ENCODE measurements at regions not wholly inside any gene's neighbourhood (a gene's known extent, or its start where the extent isn't known, plus 50 kb on each side); places are given as distances from the start of the nearest gene placed in this dataset.

GRCh38 chr16:79270011-79270410 lies 330.5 kb downstream of the MAF start:
- TF ChIP-seq, protein P1, sequence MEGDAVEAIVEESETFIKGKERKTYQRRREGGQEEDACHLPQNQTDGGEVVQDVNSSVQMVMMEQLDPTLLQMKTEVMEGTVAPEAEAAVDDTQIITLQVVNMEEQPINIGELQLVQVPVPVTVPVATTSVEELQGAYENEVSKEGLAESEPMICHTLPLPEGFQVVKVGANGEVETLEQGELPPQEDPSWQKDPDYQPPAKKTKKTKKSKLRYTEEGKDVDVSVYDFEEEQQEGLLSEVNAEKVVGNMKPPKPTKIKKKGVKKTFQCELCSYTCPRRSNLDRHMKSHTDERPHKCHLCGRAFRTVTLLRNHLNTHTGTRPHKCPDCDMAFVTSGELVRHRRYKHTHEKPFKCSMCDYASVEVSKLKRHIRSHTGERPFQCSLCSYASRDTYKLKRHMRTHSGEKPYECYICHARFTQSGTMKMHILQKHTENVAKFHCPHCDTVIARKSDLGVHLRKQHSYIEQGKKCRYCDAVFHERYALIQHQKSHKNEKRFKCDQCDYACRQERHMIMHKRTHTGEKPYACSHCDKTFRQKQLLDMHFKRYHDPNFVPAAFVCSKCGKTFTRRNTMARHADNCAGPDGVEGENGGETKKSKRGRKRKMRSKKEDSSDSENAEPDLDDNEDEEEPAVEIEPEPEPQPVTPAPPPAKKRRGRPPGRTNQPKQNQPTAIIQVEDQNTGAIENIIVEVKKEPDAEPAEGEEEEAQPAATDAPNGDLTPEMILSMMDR (IDR thresholded peaks at IDR 0.05) = no peak
- TF ChIP-seq ZNF121 (CRISPR knock-in tag; IDR thresholded peaks at IDR 0.05) (no peak), MXD4 (CRISPR knock-in tag; IDR thresholded peaks at IDR 0.05; ENCODE audit: borderline replicate concordance) (no peak), SMAD3 (CRISPR knock-in tag; IDR thresholded peaks at IDR 0.05; ENCODE audit: borderline replicate concordance) (no peak), ZNF512 (CRISPR knock-in tag; IDR thresholded peaks at IDR 0.05; ENCODE audit: borderline replicate concordance) (no peak), ZNF138 (CRISPR knock-in tag; conservative IDR thresholded peaks at IDR 0.05) (no peak), OVOL2 (CRISPR knock-in tag; IDR thresholded peaks at IDR 0.05; ENCODE audit: borderline replicate concordance) (no peak), TEAD1 (CRISPR knock-in tag; IDR thresholded peaks at IDR 0.05) (no peak), GABPB1 (CRISPR knock-in tag; IDR thresholded peaks at IDR 0.05) (no peak)
- TF ChIP-seq, protein P2, sequence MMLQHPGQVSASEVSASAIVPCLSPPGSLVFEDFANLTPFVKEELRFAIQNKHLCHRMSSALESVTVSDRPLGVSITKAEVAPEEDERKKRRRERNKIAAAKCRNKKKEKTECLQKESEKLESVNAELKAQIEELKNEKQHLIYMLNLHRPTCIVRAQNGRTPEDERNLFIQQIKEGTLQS (CRISPR knock-in tag; conservative IDR thresholded peaks at IDR 0.05) = no peak
- TF ChIP-seq, protein P3, sequence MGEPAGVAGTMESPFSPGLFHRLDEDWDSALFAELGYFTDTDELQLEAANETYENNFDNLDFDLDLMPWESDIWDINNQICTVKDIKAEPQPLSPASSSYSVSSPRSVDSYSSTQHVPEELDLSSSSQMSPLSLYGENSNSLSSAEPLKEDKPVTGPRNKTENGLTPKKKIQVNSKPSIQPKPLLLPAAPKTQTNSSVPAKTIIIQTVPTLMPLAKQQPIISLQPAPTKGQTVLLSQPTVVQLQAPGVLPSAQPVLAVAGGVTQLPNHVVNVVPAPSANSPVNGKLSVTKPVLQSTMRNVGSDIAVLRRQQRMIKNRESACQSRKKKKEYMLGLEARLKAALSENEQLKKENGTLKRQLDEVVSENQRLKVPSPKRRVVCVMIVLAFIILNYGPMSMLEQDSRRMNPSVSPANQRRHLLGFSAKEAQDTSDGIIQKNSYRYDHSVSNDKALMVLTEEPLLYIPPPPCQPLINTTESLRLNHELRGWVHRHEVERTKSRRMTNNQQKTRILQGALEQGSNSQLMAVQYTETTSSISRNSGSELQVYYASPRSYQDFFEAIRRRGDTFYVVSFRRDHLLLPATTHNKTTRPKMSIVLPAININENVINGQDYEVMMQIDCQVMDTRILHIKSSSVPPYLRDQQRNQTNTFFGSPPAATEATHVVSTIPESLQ (CRISPR knock-in tag; IDR thresholded peaks at IDR 0.05) = no peak
- TF ChIP-seq, protein P4, sequence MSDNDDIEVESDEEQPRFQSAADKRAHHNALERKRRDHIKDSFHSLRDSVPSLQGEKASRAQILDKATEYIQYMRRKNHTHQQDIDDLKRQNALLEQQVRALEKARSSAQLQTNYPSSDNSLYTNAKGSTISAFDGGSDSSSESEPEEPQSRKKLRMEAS (CRISPR knock-in tag; IDR thresholded peaks at IDR 0.05) = no peak
